Caco-2 (cell line): ENCODE measurements at regions not wholly inside any gene's neighbourhood (a gene's known extent, or its start where the extent isn't known, plus 50 kb on each side); places are given as distances from the start of the nearest gene placed in this dataset.

ENCODE experiments used
- BruUV-seq: library from RNA; stranded (reverse); fragments of 400-500 nt; replicated peaks from 2 replicates; lab custom pipeline; 2021; lab: Mats Ljungman, UMichigan
- CTCF ChIA-PET: fragments of 300-600 bp; sonication (Branson Sonifier 250); formaldehyde crosslinking; loops from one replicate; lab custom pipeline; 2022; ENCODE audit warnings: antibody characterized with exemption; lab: Charles Lee
- POLR2A ChIA-PET: fragments of 300-600 bp; sonication (Branson Sonifier 250); formaldehyde crosslinking; loops from one replicate; lab custom pipeline; 2022; ENCODE audit warnings: antibody characterized with exemption; lab: Charles Lee
- DNase-seq, 2 experiments: peaks; one replicate each; pipeline versions ENCODE4 v3.0.0 to v3.0.0-alpha.2; 2020 to 2022
- H3K27me3 ChIP-seq: replicated peaks from 2 replicates; pipeline ENCODE4 v1.6.0; 2011; ENCODE audit warnings: low read length; ENCODE audit not compliant: control insufficient read depth, insufficient read depth
- H3K36me3 ChIP-seq: 2 replicates; pipeline ENCODE4 v1.5.1; 2011; ENCODE audit warnings: low read length; ENCODE audit not compliant: control insufficient read depth, insufficient read depth
- H3K4me1 ChIP-seq: fragments of 250-450 bp; sonication (Bioruptor Pico); 2 replicates; pipeline ENCODE4 v1.5.1; 2020; ENCODE audit warnings: mild to moderate bottlenecking
- H3K4me3 ChIP-seq: 2 replicates; pipeline ENCODE4 v1.5.1; 2011; ENCODE audit warnings: low read depth, mild to moderate bottlenecking, control low read depth, low read length
- H3K9me3 ChIP-seq: fragments of 250-450 bp; sonication (Bioruptor Pico); 2 replicates; pipeline ENCODE4 v1.5.1; 2020; ENCODE audit warnings: mild to moderate bottlenecking, moderate library complexity
- H3K27ac Mint-ChIP-seq: one replicate; pipeline ENCODE4 v1.8.0; 2022; ENCODE audit warnings: mixed read lengths; ENCODE audit not compliant: unreplicated experiment
- H3K27me3 Mint-ChIP-seq: one replicate; pipeline ENCODE4 v1.8.0; 2022; ENCODE audit warnings: mixed read lengths; ENCODE audit not compliant: insufficient read depth, unreplicated experiment
- H3K36me3 Mint-ChIP-seq: one replicate; pipeline ENCODE4 v1.8.0; 2022; ENCODE audit warnings: mild to moderate bottlenecking, mixed read lengths; ENCODE audit not compliant: insufficient read depth, unreplicated experiment
- H3K4me1 Mint-ChIP-seq: one replicate; pipeline ENCODE4 v1.8.0; 2022; ENCODE audit warnings: low read depth, mixed read lengths; ENCODE audit not compliant: unreplicated experiment
- H3K4me3 Mint-ChIP-seq: one replicate; pipeline ENCODE4 v1.8.0; 2022; ENCODE audit warnings: mild to moderate bottlenecking, moderate library complexity, mixed read lengths; ENCODE audit not compliant: unreplicated experiment
- H3K9me3 Mint-ChIP-seq: one replicate; pipeline ENCODE4 v1.8.0; 2022; ENCODE audit warnings: mixed read lengths; ENCODE audit not compliant: unreplicated experiment
- CTCF ChIP-seq, 2 experiments: fragments of 200-600 bp in 1 of 2; IDR thresholded peaks; 1 replicate in 1 of 2; 2 replicates in 1 of 2; pipeline versions ENCODE4 v1.5.1 to v1.8.0; 2011 to 2022; ENCODE audit warnings: antibody characterized with exemption in 1 of 2, control low read depth in 1 of 2, inconsistent platforms in 1 of 2, low read depth in 1 of 2, low read length in 1 of 2, mild to moderate bottlenecking in 1 of 2, moderate library complexity in 1 of 2; ENCODE audit not compliant: insufficient read depth in 1 of 2, severe bottlenecking in 1 of 2, unreplicated experiment in 1 of 2
- intact Hi-C: fragments of 100-400 bp; cut with micrococcal nuclease; formaldehyde crosslinking; loops from one replicate; pipeline ENCODE4 v1.10.0; 2022; ENCODE audit not compliant: unreplicated experiment

GRCh38 chr12:72869024-72869423 is 596.9 kb downstream of the TRHDE start:
- DNase-seq, result no peak
- no peaks in the 10 kb centered on the region for H3K36me3 Mint-ChIP-seq
- H3K4me1 ChIP-seq, result no peaks in the 10 kb centered on the region
- no peaks in the 10 kb centered on the region for H3K9me3 Mint-ChIP-seq
- no peaks in the 10 kb centered on the region for H3K9me3 ChIP-seq
- H3K36me3 ChIP-seq, result no peaks in the 10 kb centered on the region
- POLR2A ChIA-PET, result no interaction called here
- no peaks in the 10 kb centered on the region for H3K4me1 Mint-ChIP-seq
- intact Hi-C loops, result no loop called here
- no peaks in the 10 kb centered on the region for H3K27me3 Mint-ChIP-seq
- no peak overlapping the region for H3K4me3 ChIP-seq
- CTCF ChIA-PET, result no interaction called here
- BruUV-seq, result no TSS peak
- H3K4me3 Mint-ChIP-seq, result no peak overlapping the region
- H3K27me3 ChIP-seq, result no peaks in the 10 kb centered on the region
- no peak overlapping the region for H3K27ac Mint-ChIP-seq
- TF ChIP-seq CTCF (IDR thresholded peaks at IDR 0.05; ENCODE audit: insufficient read depth in 1 of 2, low read depth in 1 of 2, low read length in 1 of 2, severe bottlenecking in 1 of 2, unreplicated experiment in 1 of 2), result no peak

- no TSS peak for BruUV-seq
- Mint-ChIP-seq H3K4me3 (no peak overlapping the region), H3K27me3 (no peaks in the 10 kb centered on the region), H3K9me3 (peaks cover 9% of the 10 kb centered on the region), H3K36me3 (no peaks in the 10 kb centered on the region), H3K4me1 (no peaks in the 10 kb centered on the region), H3K27ac (no peak overlapping the region)
- Histone ChIP-seq H3K36me3 (no peaks in the 10 kb centered on the region), H3K4me3 (no peak overlapping the region), H3K9me3 (peaks cover 5% of the 10 kb centered on the region; the same call in 1 of the 2 replicates), H3K27me3 (no peaks in the 10 kb centered on the region), H3K4me1 (no peaks in the 10 kb centered on the region)
- ChIA-PET CTCF (no interaction called here), POLR2A (no interaction called here)
- TF ChIP-seq CTCF (IDR thresholded peaks at IDR 0.05; ENCODE audit: insufficient read depth in 1 of 2, low read depth in 1 of 2, low read length in 1 of 2, severe bottlenecking in 1 of 2, unreplicated experiment in 1 of 2), result no peak
- no peak for DNase-seq
- intact Hi-C loops, result no loop called here
These were observed 600.2 kb downstream of the TRHDE start for GRCh38 chr12:72872238-72872887.

GRCh38 chr12:72872996-72873395 is 600.8 kb downstream of the TRHDE start:
- no peak for TF ChIP-seq CTCF (IDR thresholded peaks at IDR 0.05; ENCODE audit: insufficient read depth in 1 of 2, low read depth in 1 of 2, low read length in 1 of 2, severe bottlenecking in 1 of 2, unreplicated experiment in 1 of 2)
- no TSS peak for BruUV-seq
- DNase-seq, result no peak
- Mint-ChIP-seq H3K27ac (no peak overlapping the region), H3K27me3 (no peaks in the 10 kb centered on the region), H3K4me3 (no peak overlapping the region), H3K4me1 (no peaks in the 10 kb centered on the region), H3K36me3 (no peaks in the 10 kb centered on the region), H3K9me3 (peaks cover 15% of the 10 kb centered on the region)
- CTCF ChIA-PET, result no interaction called here
- H3K4me3 ChIP-seq, result no peak overlapping the region
- POLR2A ChIA-PET, result no interaction called here
- H3K36me3 ChIP-seq, result no peaks in the 10 kb centered on the region
- H3K27me3 ChIP-seq, result no peaks in the 10 kb centered on the region
- peaks cover 5% of the 10 kb centered on the region; the same call in 1 of the 2 replicates for H3K9me3 ChIP-seq
- no peaks in the 10 kb centered on the region for H3K4me1 ChIP-seq
- intact Hi-C loops, result no loop called here
